ENCODE measurements at regions not wholly inside any gene's neighbourhood (a gene's known extent, or its start where the extent isn't known, plus 50 kb on each side); places are given as distances from the start of the nearest gene placed in this dataset.

DNA sequence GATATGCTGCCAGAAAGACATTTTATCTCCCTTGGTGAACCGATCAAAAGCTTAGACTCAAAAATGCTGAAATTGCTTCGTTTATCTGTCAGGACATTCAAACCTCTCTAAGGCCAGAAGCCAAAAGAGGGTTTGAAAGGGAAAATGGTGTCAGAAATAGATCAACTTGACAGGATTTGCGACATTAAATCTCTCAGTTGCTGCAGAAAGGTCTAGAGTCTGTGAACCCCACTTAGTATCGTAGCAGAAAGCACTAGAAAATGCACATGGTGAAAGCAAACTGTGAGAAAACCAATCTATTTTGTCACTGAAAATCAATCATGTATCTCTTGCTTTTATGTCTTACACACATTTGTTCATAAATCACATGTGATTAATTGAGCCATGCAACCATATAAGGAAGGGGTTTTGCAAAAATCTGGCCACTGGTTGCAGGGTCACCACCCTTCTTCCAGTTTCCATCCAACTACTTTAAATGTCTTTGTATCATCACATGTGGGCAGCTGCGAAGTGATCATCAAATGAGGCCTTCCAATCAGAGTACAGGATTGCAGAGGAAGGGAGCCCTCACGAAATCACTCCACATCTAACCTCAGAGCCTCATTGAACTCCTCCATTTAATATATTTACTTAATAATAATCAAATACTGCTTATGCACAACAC, 347.2 kb upstream of the ANXA10 start:
- H3K9me3 Mint-ChIP-seq (ENCODE audit: low read depth) = no peaks in the 10 kb centered on the region
- no peak overlapping the region for H3K27ac Mint-ChIP-seq
- no peak overlapping the region for H3K4me3 Mint-ChIP-seq
- CTCF ChIA-PET = no interaction called here
- ATAC-seq (no peak), DNase-seq (no peak)
- H3K4me1 Mint-ChIP-seq = no peaks in the 10 kb centered on the region
- H3K36me3 Mint-ChIP-seq = no peaks in the 10 kb centered on the region
- no peaks in the 10 kb centered on the region for H3K27me3 Mint-ChIP-seq

DNA sequence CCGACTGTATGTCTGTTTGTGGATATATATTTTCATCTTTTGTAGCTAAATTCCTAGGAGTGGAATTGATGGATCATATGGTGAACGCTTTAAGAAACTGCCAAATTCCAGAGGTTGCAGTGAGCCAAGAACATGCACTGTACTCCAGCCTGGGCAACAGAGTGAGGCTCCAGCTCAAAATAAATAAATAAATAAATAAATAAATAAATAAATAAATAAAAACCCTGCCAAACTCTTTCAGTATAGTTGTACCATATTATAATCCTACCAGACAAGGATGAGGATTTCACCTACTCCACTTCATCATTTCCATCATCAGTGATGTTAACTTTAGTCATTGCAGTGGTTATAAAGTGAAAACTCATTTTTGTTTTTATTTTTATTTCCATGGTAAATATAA, 325.1 kb upstream of the ANXA10 start:
- Mint-ChIP-seq H3K27ac (no peak overlapping the region), H3K4me1 (no peaks in the 10 kb centered on the region), H3K36me3 (no peaks in the 10 kb centered on the region), H3K4me3 (no peak overlapping the region), H3K27me3 (no peaks in the 10 kb centered on the region), H3K9me3 (ENCODE audit: low read depth) (peaks cover 18% of the 10 kb centered on the region)
- ATAC-seq (no peak), DNase-seq (no peak)
- CTCF ChIA-PET = no interaction called here

DNA sequence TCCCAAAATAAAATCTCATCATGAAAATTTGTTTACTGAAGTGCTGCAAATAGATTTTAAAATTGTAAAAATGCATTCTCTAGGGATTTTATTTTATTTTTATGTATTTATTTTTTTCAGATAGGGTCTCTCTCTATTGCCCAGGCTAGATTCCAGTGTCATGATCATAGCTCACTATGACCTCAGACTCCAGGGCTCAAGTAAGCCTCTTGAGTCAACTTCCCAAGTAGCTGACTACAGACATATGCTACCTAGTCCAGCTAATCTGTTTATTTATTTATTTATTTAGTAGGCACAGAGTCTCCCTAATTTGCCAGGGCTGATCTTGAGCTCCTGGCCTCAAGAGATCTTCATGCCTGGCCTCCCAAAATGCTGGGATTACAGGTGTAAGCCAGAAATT, 317.7 kb upstream of the ANXA10 start:
- no peak for ATAC-seq
- Mint-ChIP-seq H3K9me3 (ENCODE audit: low read depth) (peaks cover 6% of the 10 kb centered on the region), H3K27ac (no peak overlapping the region), H3K27me3 (no peaks in the 10 kb centered on the region), H3K36me3 (no peaks in the 10 kb centered on the region), H3K4me3 (no peak overlapping the region), H3K4me1 (no peaks in the 10 kb centered on the region)
- no peak for DNase-seq
- CTCF ChIA-PET = no interaction called here

DNA sequence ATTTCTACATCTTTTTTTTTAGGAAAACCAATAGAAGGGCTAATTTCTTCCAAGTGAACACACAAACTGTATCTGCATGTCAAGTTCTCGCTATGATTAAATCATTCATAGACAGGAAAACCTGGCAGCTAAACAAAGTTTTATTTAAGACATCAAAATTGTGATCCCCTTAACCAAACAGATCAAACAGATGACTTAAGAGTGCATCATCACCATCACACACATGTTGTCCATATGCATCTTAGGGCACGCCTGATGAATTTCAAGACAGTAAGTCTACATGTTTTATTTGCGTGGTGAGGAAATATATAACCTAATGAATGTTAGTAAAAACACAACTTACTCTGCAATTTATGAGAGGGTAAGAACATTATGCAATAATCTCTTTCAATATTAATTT, 317.0 kb upstream of the ANXA10 start:
- Mint-ChIP-seq H3K9me3 (ENCODE audit: low read depth) (peaks cover 3% of the 10 kb centered on the region), H3K27ac (no peak overlapping the region), H3K27me3 (no peaks in the 10 kb centered on the region), H3K4me1 (no peaks in the 10 kb centered on the region), H3K36me3 (no peaks in the 10 kb centered on the region), H3K4me3 (no peak overlapping the region)
- ATAC-seq (no peak), DNase-seq (no peak)
- CTCF ChIA-PET = no interaction called here

DNA sequence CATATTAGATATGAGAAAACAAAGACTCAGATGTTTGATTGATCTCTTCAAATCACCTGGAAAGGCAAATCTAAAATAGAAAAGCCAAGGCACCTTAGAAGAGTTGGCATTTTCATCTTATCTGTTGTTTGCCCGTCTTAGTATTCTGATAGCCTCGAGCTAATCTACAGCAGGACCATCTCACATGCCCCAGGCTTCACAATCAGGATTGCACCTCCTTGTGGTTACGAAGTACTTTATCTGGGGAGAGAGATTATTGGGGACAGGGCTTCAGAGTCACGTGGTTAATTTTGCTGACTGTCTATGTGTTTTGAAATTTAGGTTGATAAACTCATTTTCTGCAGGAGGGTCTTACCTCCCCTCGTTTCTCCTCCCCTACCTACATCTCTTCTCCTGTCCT, 313.1 kb upstream of the ANXA10 start:
- Mint-ChIP-seq H3K9me3 (ENCODE audit: low read depth) (peaks cover 3% of the 10 kb centered on the region), H3K4me1 (no peaks in the 10 kb centered on the region), H3K27me3 (no peaks in the 10 kb centered on the region), H3K36me3 (no peaks in the 10 kb centered on the region), H3K27ac (no peak overlapping the region), H3K4me3 (no peak overlapping the region)
- CTCF ChIA-PET = no interaction called here
- no peak for ATAC-seq
- DNase-seq = no peak

DNA sequence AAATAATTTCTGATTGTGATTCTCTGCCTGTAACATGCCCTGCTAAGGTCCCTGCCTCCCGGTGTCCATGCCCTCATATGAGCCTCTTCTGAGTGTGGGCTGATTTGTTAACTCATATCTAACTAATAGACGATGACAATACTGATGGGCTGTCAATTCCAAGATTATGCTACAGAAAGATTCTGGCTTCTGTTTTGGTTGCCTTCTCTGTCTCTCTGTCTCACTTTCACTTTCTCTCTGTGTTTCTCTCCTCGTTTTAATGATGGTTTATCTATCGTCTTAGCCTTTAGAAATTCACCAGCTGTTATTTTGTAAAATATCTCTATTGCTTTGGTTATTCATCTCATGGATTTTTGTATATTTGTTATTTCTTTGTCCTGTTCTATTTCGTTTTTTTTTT, 312.5 kb upstream of the ANXA10 start:
- ATAC-seq (no peak), DNase-seq (no peak)
- no peaks in the 10 kb centered on the region for H3K36me3 Mint-ChIP-seq
- H3K4me3 Mint-ChIP-seq = no peak overlapping the region
- H3K27me3 Mint-ChIP-seq = no peaks in the 10 kb centered on the region
- no peaks in the 10 kb centered on the region for H3K4me1 Mint-ChIP-seq
- H3K27ac Mint-ChIP-seq = no peak overlapping the region
- CTCF ChIA-PET = no interaction called here
- H3K9me3 Mint-ChIP-seq (ENCODE audit: low read depth) = peaks cover 3% of the 10 kb centered on the region

DNA sequence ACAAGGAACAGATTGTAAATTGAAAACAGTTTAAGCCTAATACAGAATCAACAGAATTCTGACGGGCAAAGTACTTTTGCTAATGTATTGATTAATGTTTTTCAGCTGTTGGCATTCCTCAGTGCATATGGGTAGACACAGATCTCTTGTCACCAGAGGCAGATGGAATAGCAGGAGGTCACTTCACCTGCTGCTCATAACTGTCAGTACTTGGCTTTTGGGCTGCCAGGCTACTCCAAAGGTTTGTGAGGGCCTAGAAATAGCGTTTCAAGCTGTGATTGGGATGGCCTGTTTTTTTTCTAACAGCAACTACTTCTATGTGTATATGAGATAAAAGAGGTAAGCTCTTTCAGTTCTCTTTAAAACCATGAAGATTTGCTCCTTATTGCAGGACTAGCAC, 307.5 kb upstream of the ANXA10 start:
- Mint-ChIP-seq H3K36me3 (no peaks in the 10 kb centered on the region), H3K27ac (no peak overlapping the region), H3K4me3 (no peak overlapping the region), H3K9me3 (ENCODE audit: low read depth) (peaks cover 5% of the 10 kb centered on the region), H3K27me3 (no peaks in the 10 kb centered on the region), H3K4me1 (no peaks in the 10 kb centered on the region)
- DNase-seq = no peak
- CTCF ChIA-PET = no interaction called here
- ATAC-seq = no peak

DNA sequence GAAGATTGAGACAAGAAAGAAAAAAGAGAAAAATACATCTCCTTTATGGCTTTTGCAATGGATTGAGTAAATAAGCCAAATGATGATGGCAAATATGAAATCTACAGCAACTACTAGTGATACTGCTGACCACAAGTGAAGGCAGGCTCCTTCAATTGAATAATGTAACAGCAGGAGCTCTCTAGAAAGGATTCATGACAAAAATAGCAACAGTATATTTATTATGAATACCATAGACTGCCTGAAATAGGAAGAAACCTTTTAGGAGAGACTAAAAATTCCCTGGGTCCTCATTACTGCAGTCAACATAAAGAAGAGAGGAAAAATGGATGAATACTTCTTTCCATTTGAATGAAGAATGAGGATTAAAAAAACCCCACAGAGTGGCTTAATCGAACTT, 306.8 kb upstream of the ANXA10 start:
- Mint-ChIP-seq H3K27ac (no peak overlapping the region), H3K36me3 (no peaks in the 10 kb centered on the region), H3K4me1 (no peaks in the 10 kb centered on the region), H3K4me3 (no peak overlapping the region), H3K9me3 (ENCODE audit: low read depth) (peaks cover 5% of the 10 kb centered on the region), H3K27me3 (no peaks in the 10 kb centered on the region)
- no peak for ATAC-seq
- CTCF ChIA-PET = no interaction called here
- no peak for DNase-seq

DNA sequence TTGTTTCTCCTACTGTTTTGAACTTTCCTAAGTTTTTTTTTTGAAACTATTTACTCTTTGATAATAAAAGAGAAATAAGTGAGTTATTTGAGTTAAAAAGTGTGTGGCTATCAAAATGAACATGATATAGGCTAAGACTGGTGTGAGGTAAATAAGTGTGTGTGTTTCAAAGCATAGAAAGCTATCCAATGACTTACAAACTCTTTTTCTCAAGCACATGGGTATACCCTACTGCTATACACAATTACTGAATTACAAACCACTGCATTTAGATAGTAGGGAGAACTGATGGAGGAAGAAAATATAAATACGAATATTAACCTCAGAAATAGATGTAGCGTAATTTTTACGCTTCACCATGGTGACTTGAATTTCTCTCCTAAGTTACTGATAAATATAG, 305.8 kb upstream of the ANXA10 start:
- Mint-ChIP-seq H3K9me3 (ENCODE audit: low read depth) (peaks cover 5% of the 10 kb centered on the region), H3K4me1 (no peaks in the 10 kb centered on the region), H3K36me3 (no peaks in the 10 kb centered on the region), H3K27ac (no peak overlapping the region), H3K27me3 (no peaks in the 10 kb centered on the region), H3K4me3 (no peak overlapping the region)
- no peak for DNase-seq
- CTCF ChIA-PET = no interaction called here
- no peak for ATAC-seq

DNA sequence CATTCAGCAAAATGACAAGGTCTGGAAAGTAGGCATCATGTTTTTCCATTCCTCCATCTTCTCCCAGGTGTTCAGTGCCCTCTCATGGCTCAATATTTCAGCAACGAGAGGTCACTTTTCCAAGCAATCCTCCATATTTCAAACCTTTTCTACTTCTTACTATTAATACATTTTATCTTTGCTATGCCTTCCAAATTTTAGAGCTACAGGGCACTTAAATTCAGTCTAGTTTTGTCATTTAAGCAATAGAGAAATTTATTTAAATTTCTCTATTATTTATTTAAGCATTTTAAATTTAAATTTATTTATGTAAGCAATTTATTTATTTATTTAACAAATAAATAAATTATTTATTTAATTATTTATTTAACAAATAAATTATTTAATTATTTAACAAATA, 305.1 kb upstream of the ANXA10 start:
- H3K27ac Mint-ChIP-seq = no peak overlapping the region
- peaks cover 5% of the 10 kb centered on the region for H3K9me3 Mint-ChIP-seq (ENCODE audit: low read depth)
- H3K4me3 Mint-ChIP-seq = no peak overlapping the region
- CTCF ChIA-PET = no interaction called here
- no peak for DNase-seq
- no peak for ATAC-seq
- H3K4me1 Mint-ChIP-seq = no peaks in the 10 kb centered on the region
- no peaks in the 10 kb centered on the region for H3K36me3 Mint-ChIP-seq
- no peaks in the 10 kb centered on the region for H3K27me3 Mint-ChIP-seq

DNA sequence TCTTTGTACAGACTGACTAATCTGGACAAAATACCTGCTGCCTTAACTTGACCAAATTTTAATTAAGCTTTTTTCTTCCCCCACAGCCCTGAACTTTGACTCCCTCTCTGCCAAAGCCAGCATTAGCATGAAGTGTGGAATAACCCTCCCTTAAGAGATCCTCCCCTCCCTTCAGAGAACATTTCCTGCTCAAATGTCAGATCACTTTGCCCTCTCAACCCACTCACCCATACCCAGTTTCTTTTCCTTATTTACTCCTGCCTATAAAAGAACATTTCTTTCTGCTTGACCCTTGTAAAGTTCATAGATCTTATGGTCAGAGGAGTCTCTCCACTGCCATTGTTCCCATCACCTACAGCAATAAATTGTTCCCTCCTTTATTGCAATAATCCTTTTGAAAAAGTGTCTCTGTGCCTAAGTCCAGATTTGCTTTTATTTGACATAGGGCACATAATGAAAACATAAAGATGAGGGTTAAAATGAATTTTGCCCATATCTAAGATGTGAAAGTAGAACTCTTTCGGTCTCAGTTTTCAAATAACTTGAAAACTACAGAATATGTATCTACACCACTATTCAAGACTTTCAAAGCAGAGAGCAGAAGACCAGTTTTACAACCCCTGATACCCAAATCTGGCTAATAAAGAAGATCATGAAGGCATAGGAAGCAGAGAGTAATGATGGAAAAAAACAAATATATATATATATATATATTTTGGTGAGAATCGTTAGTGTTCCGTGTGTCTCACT, 289.7 kb upstream of the ANXA10 start:
- no peaks in the 10 kb centered on the region for H3K4me1 Mint-ChIP-seq
- CTCF ChIA-PET = no interaction called here
- no peaks in the 10 kb centered on the region for H3K27me3 Mint-ChIP-seq
- DNase-seq (no peak), ATAC-seq (no peak)
- peaks cover 3% of the 10 kb centered on the region for H3K9me3 Mint-ChIP-seq (ENCODE audit: low read depth)
- no peak overlapping the region for H3K27ac Mint-ChIP-seq
- no peak overlapping the region for H3K4me3 Mint-ChIP-seq
- H3K36me3 Mint-ChIP-seq = no peaks in the 10 kb centered on the region

DNA sequence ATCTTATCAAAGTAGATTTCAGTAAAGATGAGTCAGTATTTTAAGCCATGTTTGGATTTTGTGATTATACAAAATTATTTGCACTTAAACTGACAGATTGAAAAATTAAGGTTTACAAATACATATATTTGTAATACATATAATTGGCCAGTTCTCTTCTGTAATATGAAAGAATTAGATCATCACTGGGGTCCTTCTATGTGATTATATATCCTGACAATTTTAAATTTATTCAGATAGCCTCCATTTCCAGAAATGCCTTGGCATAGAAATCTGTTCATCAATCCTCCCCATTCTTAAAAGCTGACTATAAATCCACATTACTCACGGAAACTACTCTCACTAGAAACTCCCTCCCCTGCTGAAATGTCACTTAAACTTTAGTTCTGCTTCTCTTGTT, 280.4 kb upstream of the ANXA10 start:
- ATAC-seq (no peak), DNase-seq (no peak)
- H3K9me3 Mint-ChIP-seq (ENCODE audit: low read depth) = peaks cover 2% of the 10 kb centered on the region
- CTCF ChIA-PET = no interaction called here
- no peaks in the 10 kb centered on the region for H3K4me1 Mint-ChIP-seq
- H3K36me3 Mint-ChIP-seq = no peaks in the 10 kb centered on the region
- no peaks in the 10 kb centered on the region for H3K27me3 Mint-ChIP-seq
- no peak overlapping the region for H3K27ac Mint-ChIP-seq
- H3K4me3 Mint-ChIP-seq = no peak overlapping the region

DNA sequence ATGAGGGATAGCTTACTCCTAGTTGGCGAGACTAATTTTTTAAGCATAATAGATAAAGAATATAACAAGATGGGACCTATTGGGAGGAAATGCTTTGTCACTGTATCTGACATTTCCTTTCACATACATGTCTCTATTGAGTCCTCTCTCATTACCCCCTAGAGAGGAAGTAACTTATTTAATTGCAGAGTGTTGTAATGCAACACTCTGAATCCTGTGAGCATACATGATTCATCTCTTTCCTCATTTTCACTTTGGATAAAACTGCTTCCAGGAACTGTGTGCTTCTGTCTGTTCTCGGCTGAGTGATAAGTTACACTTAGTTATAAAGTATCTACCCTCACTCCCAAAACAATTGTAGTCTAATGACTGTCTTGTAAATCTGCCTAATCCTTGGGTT, 266.1 kb upstream of the ANXA10 start:
- CTCF ChIA-PET = no interaction called here
- Mint-ChIP-seq H3K9me3 (ENCODE audit: low read depth) (peaks cover 3% of the 10 kb centered on the region), H3K4me1 (no peaks in the 10 kb centered on the region), H3K27ac (no peak overlapping the region), H3K27me3 (no peaks in the 10 kb centered on the region), H3K4me3 (no peak overlapping the region), H3K36me3 (no peaks in the 10 kb centered on the region)
- ATAC-seq (no peak), DNase-seq (no peak)

DNA sequence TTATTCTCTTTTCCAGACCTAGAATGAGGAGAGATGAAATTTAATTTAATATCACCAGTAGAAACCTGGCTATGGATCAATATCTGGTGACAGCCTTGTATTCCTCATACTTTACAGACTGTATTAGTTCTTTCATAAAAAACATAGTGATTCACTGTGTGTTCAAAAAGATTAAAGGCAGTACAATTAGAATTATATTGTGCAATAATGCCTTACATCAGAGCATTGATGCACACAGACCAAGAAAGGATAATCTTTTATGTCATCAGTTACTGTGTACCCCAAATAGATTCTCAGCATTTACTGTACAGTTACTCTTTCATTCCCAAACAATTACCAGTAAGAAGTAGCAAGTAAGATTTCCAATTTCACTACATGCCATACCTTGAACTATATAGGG, 260.5 kb upstream of the ANXA10 start:
- Mint-ChIP-seq H3K36me3 (no peaks in the 10 kb centered on the region), H3K27me3 (no peaks in the 10 kb centered on the region), H3K4me1 (no peaks in the 10 kb centered on the region), H3K4me3 (no peak overlapping the region), H3K9me3 (ENCODE audit: low read depth) (peaks cover 3% of the 10 kb centered on the region), H3K27ac (no peak overlapping the region)
- ATAC-seq (no peak), DNase-seq (no peak)
- CTCF ChIA-PET = no interaction called here

DNA sequence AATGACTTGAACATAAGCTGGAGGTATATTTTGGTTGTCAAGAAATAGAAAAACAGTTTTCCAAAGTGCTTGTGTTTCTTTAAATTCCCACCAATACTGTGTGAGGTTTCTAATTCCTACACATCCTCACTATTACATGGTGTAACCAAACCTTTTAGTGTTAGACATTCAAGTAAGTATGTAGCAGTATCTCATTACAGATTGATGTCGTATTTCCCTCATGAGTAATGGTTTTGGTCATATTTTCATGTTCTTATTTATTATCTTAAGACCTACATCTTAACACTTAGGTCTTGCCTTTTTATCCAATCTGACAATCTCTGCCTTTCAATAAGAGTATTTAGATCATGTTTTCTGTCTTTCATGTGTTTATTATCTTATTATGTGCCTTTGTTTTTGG, 253.7 kb upstream of the ANXA10 start:
- Mint-ChIP-seq H3K27ac (no peak overlapping the region), H3K4me1 (no peaks in the 10 kb centered on the region), H3K9me3 (ENCODE audit: low read depth) (peaks cover 3% of the 10 kb centered on the region), H3K4me3 (no peak overlapping the region), H3K36me3 (no peaks in the 10 kb centered on the region), H3K27me3 (no peaks in the 10 kb centered on the region)
- CTCF ChIA-PET = no interaction called here
- ATAC-seq = no peak
- DNase-seq = no peak

Measured in activated CD8-positive, alpha-beta memory T cell treated with anti-CD3 and anti-CD28 coated beads, Interleukin-2, amount 10 ng/mL, durations not matched to agents 7 days and 5 days (primary cell).